GM12878 (cell line): ENCODE measurements at regions not wholly inside any gene's neighbourhood (a gene's known extent, or its start where the extent isn't known, plus 50 kb on each side); places are given as distances from the start of the nearest gene placed in this dataset.

Experiments used
- ATAC-seq: fragments of 200-7000 bp; cut with Tn5 transposase; 3 replicates; pipeline ENCODE4 v1.9.1; 2020; ENCODE audit warnings: mild to moderate bottlenecking, moderate library complexity
- BruUV-seq: library from RNA; stranded (reverse); fragments of 400-500 nt; replicated peaks from 2 replicates; lab custom pipeline; 2021; lab: Mats Ljungman, UMichigan
- CTCF ChIA-PET: fragments of 300-600 bp; sonication (Branson Sonifier 250); formaldehyde crosslinking; extraction: SDS; loops from one replicate; lab custom pipeline; 2021; ENCODE audit warnings: inconsistent platforms; lab: Yijun Ruan, JAX
- POLR2A ChIA-PET: fragments of 350-600 bp; formaldehyde crosslinking; extraction: SDS; loops from one replicate; lab custom pipeline; 2021; ENCODE audit warnings: inconsistent platforms; lab: Charles Lee
- RAD21 ChIA-PET: fragments of 300-600 bp; sonication (Branson Sonifier 250); formaldehyde crosslinking; loops from one replicate; lab custom pipeline; 2023; ENCODE audit warnings: antibody characterized with exemption; ENCODE audit not compliant: unreplicated experiment; lab: Charles Lee
- SMC1A ChIA-PET: fragments of 300-600 bp; sonication (Branson Sonifier 250); formaldehyde crosslinking; loops from one replicate; lab custom pipeline; 2023; ENCODE audit not compliant: unreplicated experiment, uncharacterized antibody; lab: Charles Lee
- DNase-seq: peaks from one replicate; pipeline ENCODE4 v3.0.0-alpha.2; 2011; ENCODE audit warnings: low read depth, low spot score
- FAIRE-seq: peaks from 3 replicates; lab custom pipeline; 2011; peaks lifted over from hg19 to GRCh38; lab: Jason Lieb, UNC
- H2AFZ ChIP-seq: 2 replicates; pipeline ENCODE4 v1.6.0; 2011; ENCODE audit warnings: low read depth, low read length, control low read depth; ENCODE audit not compliant: control insufficient read depth
- H3K27ac ChIP-seq: 2 replicates; pipeline ENCODE4 v1.5.1; 2011; ENCODE audit warnings: control low read depth; ENCODE audit not compliant: control insufficient read depth, insufficient read depth
- H3K27me3 ChIP-seq, 2 experiments: replicated peaks in 1 of 2; 2 replicates each; pipeline versions ENCODE4 v1.6.0 to v1.6.1; 2011; ENCODE audit warnings: low read length in 1 of 2; ENCODE audit not compliant: control insufficient read depth in 2 of 2, insufficient read depth in 2 of 2
- H3K36me3 ChIP-seq, 2 experiments: 2 replicates each; pipeline ENCODE4 v1.5.1; 2011; ENCODE audit warnings: low read length in 1 of 2; ENCODE audit not compliant: control insufficient read depth in 2 of 2, insufficient read depth in 2 of 2
- H3K4me1 ChIP-seq: 2 replicates; pipeline ENCODE4 v1.6.1; 2011; ENCODE audit warnings: mild to moderate bottlenecking, low read length, moderate library complexity, mixed read lengths; ENCODE audit not compliant: control insufficient read depth, insufficient read depth
- H3K4me2 ChIP-seq: 2 replicates; pipeline ENCODE4 v1.6.0; 2011; ENCODE audit warnings: control low read depth; ENCODE audit not compliant: control insufficient read depth, insufficient read depth
- H3K4me3 ChIP-seq: fragments of 200-600 bp; sonication (generic); 2 replicates; pipeline ENCODE4 v1.5.1; 2016
- H3K79me2 ChIP-seq: 2 replicates; pipeline ENCODE4 v1.6.0; 2011; ENCODE audit warnings: low read length; ENCODE audit not compliant: control insufficient read depth, insufficient read depth
- H3K9ac ChIP-seq: 2 replicates; pipeline ENCODE4 v1.8.0; 2011; ENCODE audit warnings: low read length, control low read depth, mixed read lengths; ENCODE audit not compliant: control insufficient read depth, insufficient read depth
- H3K9me3 ChIP-seq: replicated peaks from 3 replicates; pipeline ENCODE4 v1.5.1; 2011; ENCODE audit warnings: mild to moderate bottlenecking, low read length; ENCODE audit not compliant: control insufficient read depth, insufficient read depth
- H4K20me1 ChIP-seq: 2 replicates; pipeline ENCODE4 v1.6.0; 2011; ENCODE audit not compliant: control insufficient read depth, insufficient read depth
- ASH2L ChIP-seq: fragments of 300-600, 200-600 bp; sonication (generic); IDR thresholded peaks from 2 replicates; pipeline ENCODE4 v1.6.1; 2017; ENCODE audit warnings: low read depth, mild to moderate bottlenecking, borderline replicate concordance
- ATF3 ChIP-seq: IDR thresholded peaks from 2 replicates; pipeline ENCODE4 v1.6.1; 2011; ENCODE audit warnings: low read depth, mild to moderate bottlenecking, low read length, moderate library complexity, borderline replicate concordance; ENCODE audit errors: extremely low read depth
- BCL11A ChIP-seq: IDR thresholded peaks from 2 replicates; pipeline ENCODE4 v1.6.1; 2011; ENCODE audit warnings: low read depth, low read length
- E2F4 ChIP-seq: IDR thresholded peaks from 2 replicates; pipeline ENCODE4 v1.6.1; 2012; ENCODE audit warnings: low read depth, low read length, improper control_type of control experiment
- EP300 ChIP-seq, 2 experiments: fragments of 150-350 bp in 1 of 2; IDR thresholded peaks; 2 replicates each; pipeline ENCODE4 v1.6.1; 2011 to 2012; ENCODE audit warnings: low read depth in 2 of 2, low read length in 2 of 2, borderline replicate concordance in 1 of 2, improper control_type of control experiment in 1 of 2, inconsistent platforms in 1 of 2; ENCODE audit not compliant: control insufficient read depth in 1 of 2
- GATAD2B ChIP-seq: fragments of 450-650 bp; conservative IDR thresholded peaks from 2 replicates; pipeline ENCODE4 v1.6.1; 2017; ENCODE audit warnings: low read depth, mild to moderate bottlenecking, moderate library complexity
- IKZF1 ChIP-seq: fragments of 450-650 bp; conservative IDR thresholded peaks from 2 replicates; pipeline ENCODE4 v1.6.1; 2017; ENCODE audit warnings: antibody characterized with exemption, mild to moderate bottlenecking
- IRF4 ChIP-seq: IDR thresholded peaks from 2 replicates; pipeline ENCODE4 v1.6.1; 2011; ENCODE audit warnings: low read depth, low read length
- LARP7 ChIP-seq: fragments of 450-650 bp; IDR thresholded peaks from 2 replicates; pipeline ENCODE4 v1.6.1; 2017; ENCODE audit warnings: mild to moderate bottlenecking
- MAX ChIP-seq: IDR thresholded peaks from 2 replicates; pipeline ENCODE4 v1.6.1; 2012; ENCODE audit warnings: low read depth, low read length, improper control_type of control experiment
- MEF2A ChIP-seq: IDR thresholded peaks from 2 replicates; pipeline ENCODE4 v1.6.1; 2011; ENCODE audit warnings: low read depth, mild to moderate bottlenecking, low read length, moderate library complexity; ENCODE audit not compliant: insufficient read depth
- NR2F1 ChIP-seq: fragments of 450-650 bp; conservative IDR thresholded peaks from 2 replicates; pipeline ENCODE4 v1.6.1; 2017; ENCODE audit warnings: mild to moderate bottlenecking
- POLR2AphosphoS5 ChIP-seq: IDR thresholded peaks from 2 replicates; pipeline ENCODE4 v1.6.1; 2011; ENCODE audit warnings: mild to moderate bottlenecking, low read length, inconsistent platforms
- RB1 ChIP-seq: fragments of 450-650 bp; formaldehyde crosslinking; IDR thresholded peaks from 2 replicates; pipeline ENCODE4 v1.6.1; 2017; ENCODE audit warnings: mild to moderate bottlenecking, borderline replicate concordance
- SMAD1 ChIP-seq: fragments of 450-650 bp; IDR thresholded peaks from 2 replicates; pipeline ENCODE4 v1.6.1; 2018; ENCODE audit warnings: mild to moderate bottlenecking, low read depth; ENCODE audit not compliant: partially characterized antibody
- TCF12 ChIP-seq: IDR thresholded peaks from 2 replicates; pipeline ENCODE4 v1.6.1; 2011; ENCODE audit warnings: low read depth, mild to moderate bottlenecking, low read length
- YY1 ChIP-seq: IDR thresholded peaks from 2 replicates; pipeline ENCODE4 v1.6.1; 2011; ENCODE audit warnings: low read depth, mild to moderate bottlenecking, low read length
- ZBTB4 ChIP-seq: fragments of 450-650 bp; formaldehyde crosslinking; IDR thresholded peaks from 2 replicates; pipeline ENCODE4 v1.4.0; 2022; ENCODE audit warnings: mild to moderate bottlenecking, moderate library complexity
- ZSCAN29 ChIP-seq: fragments of 450-650 bp; IDR thresholded peaks from 2 replicates; pipeline ENCODE4 v1.6.1; 2017; ENCODE audit warnings: mild to moderate bottlenecking, moderate library complexity
- WGBS: methylation state at CpG from one replicate; pipeline ENCODE4 v1.1.6; 2016; ENCODE audit warnings: low lambda C conversion rate; ENCODE audit not compliant: insufficient replicate concordance, insufficient coverage; ENCODE audit errors: missing lambda C conversion rate; 5-methylcytosine and 5-hydroxymethylcytosine counted together
- in situ Hi-C: fragments of 300-500 bp; cut with MboI; formaldehyde crosslinking; loops from 9 replicates; pipeline ENCODE4 v1.14.3; 2018; ENCODE audit warnings: mixed read lengths
- intact Hi-C: fragments of 100-400 bp; cut with micrococcal nuclease; formaldehyde crosslinking; loops from one replicate; pipeline ENCODE4 v1.14.2; 2022; ENCODE audit not compliant: unreplicated experiment

- TF ChIP-seq NR2F1 (no peak), POLR2AphosphoS5 (no peak), MEF2A (no peak), LARP7 (no peak), ZBTB4 (CRISPR knock-in tag) (no peak)
These were observed 116.6 kb upstream of the PARD3B start (continued) for GRCh38 chr2:204428675-204429074.

- no peak overlapping the region for H3K4me2 ChIP-seq
- intact Hi-C loops (no loop called here), in situ Hi-C loops (no loop called here)
- no TSS peak for BruUV-seq
- ChIA-PET CTCF (no interaction called here), SMC1A (no interaction called here)
- H3K27ac ChIP-seq, result no peak overlapping the region
- no peaks in the 10 kb centered on the region for H3K27me3 ChIP-seq
- no peaks in the 10 kb centered on the region for H3K4me1 ChIP-seq
- TF ChIP-seq BCL11A, result no peak
- TF ChIP-seq ATF3, result no peak
- TF ChIP-seq RB1, result no peak
- no peak for TF ChIP-seq MAX
- no peak for TF ChIP-seq ASH2L
- no peak for TF ChIP-seq IKZF1
- no peak for TF ChIP-seq YY1
- TF ChIP-seq SMAD1, result no peak
- no peak for TF ChIP-seq EP300 (IDR thresholded peaks at IDR 0.05; ENCODE audit: borderline replicate concordance in 1 of 2, control insufficient read depth in 1 of 2, low read depth in 2 of 2, low read length in 2 of 2)
- no peak for TF ChIP-seq TCF12
- TF ChIP-seq ZSCAN29, result no peak
- TF ChIP-seq GATAD2B, result no peak
- no peak for TF ChIP-seq NR2F1
- TF ChIP-seq IRF4, result no peak
- TF ChIP-seq E2F4, result no peak
- TF ChIP-seq, all 136 proteins: peak for 0
- FAIRE-seq (no peak), DNase-seq (no peak), ATAC-seq (no peak)
- ChIA-PET POLR2A (no interaction called here), RAD21 (no interaction called here)
- Histone ChIP-seq H3K4me3 (no peak overlapping the region), H3K36me3 (no peaks in the 10 kb centered on the region), H2AFZ (no peak overlapping the region), H3K9me3 (no peaks in the 10 kb centered on the region), H3K79me2 (no peaks in the 10 kb centered on the region), H4K20me1 (no peaks in the 10 kb centered on the region), H3K9ac (no peak overlapping the region)
- WGBS, result 75% methylated on average over 1 of the region's 1 CpG
These were observed 113.7 kb upstream of the PARD3B start for GRCh38 chr2:204431529-204431928.
